HepG2 (cell line): ENCODE measurements at regions not wholly inside any gene's neighbourhood (a gene's known extent, or its start where the extent isn't known, plus 50 kb on each side); places are given as distances from the start of the nearest gene placed in this dataset.

Experiments
- ATAC-seq: fragments of 200-7000 bp; cut with Tn5 transposase; 3 replicates; pipeline ENCODE4 v1.9.1; 2020; ENCODE audit warnings: mild to moderate bottlenecking, moderate library complexity
- BruUV-seq: library from RNA; stranded (reverse); fragments of 400-500 nt; replicated peaks from 2 replicates; lab custom pipeline; 2021; lab: Mats Ljungman, UMichigan
- CTCF ChIA-PET: fragments of 300-600 bp; formaldehyde crosslinking; extraction: SDS; loops from one replicate; lab custom pipeline; 2021; ENCODE audit warnings: low total read pairs, inconsistent platforms, low intra/inter-chr PET ratio; lab: Yijun Ruan, JAX
- POLR2A ChIA-PET: fragments of 350-600 bp; sonication (Branson Sonifier 250); formaldehyde crosslinking; loops from one replicate; lab custom pipeline; 2020; ENCODE audit warnings: antibody characterized with exemption, inconsistent platforms; lab: Yijun Ruan, JAX
- DNase-seq: peaks from one replicate; pipeline ENCODE4 v3.0.0-alpha.2; 2015; ENCODE audit warnings: low spot score
- FAIRE-seq: peaks from 3 replicates; lab custom pipeline; 2011; peaks lifted over from hg19 to GRCh38; lab: Jason Lieb, UNC
- H2AFZ ChIP-seq: one replicate; pipeline ENCODE4 v1.6.1; 2011; ENCODE audit warnings: low read length, inconsistent platforms
- H3K27ac ChIP-seq: fragments of 300-600 bp; 3 replicates; pipeline ENCODE4 v1.8.0; 2011; ENCODE audit warnings: mixed run types, mild to moderate bottlenecking, mixed read lengths, low read length, inconsistent platforms; ENCODE audit not compliant: insufficient read depth; ENCODE audit errors: extremely low read length
- H3K27me3 ChIP-seq, 2 experiments: fragments of 200-600 bp in 1 of 2; 2 replicates in 1 of 2; 3 replicates in 1 of 2; pipeline versions ENCODE4 v1.6.0 to v1.8.0; 2011; ENCODE audit warnings: low read length in 2 of 2, mild to moderate bottlenecking in 2 of 2, moderate library complexity in 2 of 2, inconsistent platforms in 1 of 2; ENCODE audit not compliant: insufficient read depth in 2 of 2, control insufficient read depth in 1 of 2
- H3K36me3 ChIP-seq, 2 experiments: fragments of 200-600 bp in 1 of 2; replicated peaks in 1 of 2; 2 replicates in 1 of 2; 3 replicates in 1 of 2; pipeline versions ENCODE4 v1.5.1 to v1.8.0; 2011; ENCODE audit warnings: low read length in 2 of 2, inconsistent platforms in 1 of 2; ENCODE audit not compliant: insufficient read depth in 2 of 2, control insufficient read depth in 1 of 2
- H3K4me1 ChIP-seq: 2 replicates; pipeline ENCODE4 v1.5.1; 2012; ENCODE audit warnings: low read length, inconsistent platforms; ENCODE audit not compliant: insufficient read depth
- H3K4me2 ChIP-seq: 2 replicates; pipeline ENCODE4 v1.6.0; 2011; ENCODE audit warnings: low read depth, low read length, inconsistent platforms
- H3K4me3 ChIP-seq, 3 experiments: fragments of 200-600 bp in 1 of 3; sonication (generic), shearing (Covaris generic) in 1 of 3; replicated peaks in 1 of 3; 2 replicates each; pipeline ENCODE4 v1.5.1; 2011 to 2016; ENCODE audit warnings: low read length in 3 of 3, inconsistent platforms in 2 of 3, low read depth in 2 of 3, mild to moderate bottlenecking in 2 of 3, control low read depth in 1 of 3, mixed read lengths in 1 of 3; ENCODE audit not compliant: insufficient read depth in 1 of 3
- H3K79me2 ChIP-seq: one replicate; pipeline ENCODE4 v1.6.1; 2011; ENCODE audit warnings: low read length, inconsistent platforms; ENCODE audit not compliant: insufficient read depth
- H3K9ac ChIP-seq: 2 replicates; pipeline ENCODE4 v1.6.0; 2011; ENCODE audit warnings: mild to moderate bottlenecking, low read depth, low read length, inconsistent platforms; ENCODE audit not compliant: insufficient read depth
- H3K9me3 ChIP-seq: 2 replicates; pipeline ENCODE4 v1.5.1; 2012; ENCODE audit warnings: mild to moderate bottlenecking, low read length
- H4K20me1 ChIP-seq: 2 replicates; pipeline ENCODE4 v1.6.0; 2011; ENCODE audit warnings: inconsistent platforms, mild to moderate bottlenecking, low read length, moderate library complexity; ENCODE audit not compliant: insufficient read depth
- BCLAF1 ChIP-seq: fragments of 450-650 bp; IDR thresholded peaks from 2 replicates; pipeline ENCODE4 v1.6.1; 2017; ENCODE audit warnings: mild to moderate bottlenecking
- KLF6 ChIP-seq: IDR thresholded peaks from 2 replicates; pipeline ENCODE4 v1.8.0; 2016; ENCODE audit warnings: missing biosample characterization, missing genetic modification reagents
- MAFK ChIP-seq, 2 experiments: IDR thresholded peaks in 1 of 2; conservative IDR thresholded peaks in 1 of 2; 2 replicates each; pipeline ENCODE4 v1.6.1; 2011; ENCODE audit warnings: improper control_type of control experiment in 2 of 2, low read length in 2 of 2
- NFE2L2 ChIP-seq: fragments of 150-350 bp; IDR thresholded peaks from 2 replicates; pipeline ENCODE4 v1.6.1; 2014; ENCODE audit warnings: low read length
- SP5 ChIP-seq: IDR thresholded peaks from 2 replicates; pipeline ENCODE4 v1.6.1; 2016; ENCODE audit warnings: low read depth, borderline replicate concordance
- SUZ12 ChIP-seq: fragments of 150-350 bp; IDR thresholded peaks from 2 replicates; pipeline ENCODE4 v1.6.1; 2014; ENCODE audit warnings: low read depth, low read length
- THYN1 ChIP-seq: sonication (generic); formaldehyde crosslinking; IDR thresholded peaks from 2 replicates; pipeline ENCODE4 v1.8.1; 2023; ENCODE audit warnings: low read depth, mild to moderate bottlenecking, moderate library complexity, missing genetic modification reagents, borderline replicate concordance
- ZC3H13 ChIP-seq: sonication (generic); formaldehyde crosslinking; IDR thresholded peaks from 2 replicates; pipeline ENCODE4 v1.8.1; 2023; ENCODE audit warnings: mild to moderate bottlenecking, missing genetic modification reagents, moderate library complexity
- ZMYM3 ChIP-seq: sonication (generic); formaldehyde crosslinking; IDR thresholded peaks from 2 replicates; pipeline ENCODE4 v1.5.1; 2020; ENCODE audit warnings: mild to moderate bottlenecking, missing genetic modification reagents
- ZNF20 ChIP-seq: sonication (generic); formaldehyde crosslinking; IDR thresholded peaks from 2 replicates; pipeline ENCODE4 v1.4.0; 2020; ENCODE audit warnings: mild to moderate bottlenecking, moderate library complexity, missing genetic modification reagents
- ZNF672 ChIP-seq: sonication (generic); formaldehyde crosslinking; IDR thresholded peaks from 2 replicates; pipeline ENCODE4 v1.8.1; 2022; ENCODE audit warnings: missing genetic modification reagents
- ZNF766 ChIP-seq: sonication (generic); formaldehyde crosslinking; IDR thresholded peaks from 2 replicates; pipeline ENCODE4 v1.5.0; 2020; ENCODE audit warnings: missing genetic modification reagents, borderline replicate concordance
- ZNF883 ChIP-seq: sonication (generic); formaldehyde crosslinking; IDR thresholded peaks from 2 replicates; pipeline ENCODE4 v1.5.1; 2020; ENCODE audit warnings: mild to moderate bottlenecking, missing genetic modification reagents; ENCODE audit errors: not compliant biosample characterization
- WGBS: methylation state at CpG from one replicate; pipeline ENCODE4 v1.1.6; 2017; ENCODE audit warnings: low lambda C conversion rate; 5-methylcytosine and 5-hydroxymethylcytosine counted together
- in situ Hi-C: cut with HindIII; loops from 2 replicates; pipeline ENCODE4 v1.10.0; 2017; ENCODE audit warnings: low pct_unique_long_range_greater_than_20kb; ENCODE audit not compliant: extremely low pct_ligation_motif_present
- intact Hi-C: fragments of 100-400 bp; cut with micrococcal nuclease; formaldehyde crosslinking; loops from one replicate; pipeline ENCODE4 v1.10.0; 2022; ENCODE audit not compliant: unreplicated experiment
- TF ChIP-seq, protein P1 (sequence below): sonication (generic); formaldehyde crosslinking; IDR thresholded peaks from 2 replicates; pipeline ENCODE4 v1.8.0; 2022; ENCODE audit warnings: mild to moderate bottlenecking, missing genetic modification reagents; ENCODE audit not compliant: insufficient replicate concordance

GRCh38 chr10:47060356-47060755 is 149.1 kb downstream of the PTPN20 start:
- Histone ChIP-seq H3K27ac (no peak overlapping the region), H3K4me2 (no peak overlapping the region), H3K4me1 (no peaks in the 10 kb centered on the region), H3K9ac (no peak overlapping the region), H3K79me2 (no peaks in the 10 kb centered on the region), H4K20me1 (no peaks in the 10 kb centered on the region), H2AFZ (no peak overlapping the region), H3K27me3 (peaks cover 4 to 38% of the 10 kb centered on the region in 2 experiments; a peak in 4 of 5 replicates), H3K9me3 (no peaks in the 10 kb centered on the region), H3K36me3 (no peaks in the 10 kb centered on the region), H3K4me3 (no peak overlapping the region)
- CTCF ChIA-PET, result no interaction called here
- intact Hi-C loops (no loop called here), in situ Hi-C loops (no loop called here)
- POLR2A ChIA-PET, result no interaction called here
- TF ChIP-seq SUZ12 (no peak), KLF6 (CRISPR knock-in tag) (no peak), NFE2L2 (no peak), MAFK (conservative IDR thresholded peaks at IDR 0.05 in 1 of 2, IDR thresholded peaks at IDR 0.05 in 1 of 2; ENCODE audit: low read length in 2 of 2) (no peak), ZNF883 (CRISPR knock-in tag) (no peak), BCLAF1 (no peak)
- BruUV-seq, result no TSS peak
- FAIRE-seq (no peak), DNase-seq (no peak), ATAC-seq (no peak)
- 11% methylated on average over 3 of the region's 5 CpGs for WGBS

- H3K4me2 ChIP-seq, result no peak overlapping the region
- H3K9me3 ChIP-seq, result no peaks in the 10 kb centered on the region
- in situ Hi-C loops, result no loop called here
- no peaks in the 10 kb centered on the region for H3K4me1 ChIP-seq
- H2AFZ ChIP-seq, result no peak overlapping the region
- H4K20me1 ChIP-seq, result no peaks in the 10 kb centered on the region
- no peak overlapping the region for H3K9ac ChIP-seq
- no peaks in the 10 kb centered on the region for H3K79me2 ChIP-seq
- H3K4me3 ChIP-seq, result no peak overlapping the region
- H3K27me3 ChIP-seq, result peaks cover 4 to 33% of the 10 kb centered on the region in 2 experiments; a peak in 4 of 5 replicates
- 3% methylated on average over 7 of the region's 8 CpGs for WGBS
- no peak for ATAC-seq
- POLR2A ChIA-PET, result no interaction called here
- FAIRE-seq, result no peak
- intact Hi-C loops, result no loop called here
- H3K36me3 ChIP-seq, result no peaks in the 10 kb centered on the region
- BruUV-seq, result no TSS peak
- H3K27ac ChIP-seq, result no peak overlapping the region
- DNase-seq, result no peak
- CTCF ChIA-PET, result no interaction called here
- TF ChIP-seq ZNF20 (no peak), SP5 (CRISPR knock-in tag) (no peak), ZNF766 (CRISPR knock-in tag) (no peak), THYN1 (no peak), ZMYM3 (CRISPR knock-in tag) (no peak), ZC3H13 (CRISPR knock-in tag) (no peak), ZNF672 (CRISPR knock-in tag) (no peak)
- TF ChIP-seq, protein P1, sequence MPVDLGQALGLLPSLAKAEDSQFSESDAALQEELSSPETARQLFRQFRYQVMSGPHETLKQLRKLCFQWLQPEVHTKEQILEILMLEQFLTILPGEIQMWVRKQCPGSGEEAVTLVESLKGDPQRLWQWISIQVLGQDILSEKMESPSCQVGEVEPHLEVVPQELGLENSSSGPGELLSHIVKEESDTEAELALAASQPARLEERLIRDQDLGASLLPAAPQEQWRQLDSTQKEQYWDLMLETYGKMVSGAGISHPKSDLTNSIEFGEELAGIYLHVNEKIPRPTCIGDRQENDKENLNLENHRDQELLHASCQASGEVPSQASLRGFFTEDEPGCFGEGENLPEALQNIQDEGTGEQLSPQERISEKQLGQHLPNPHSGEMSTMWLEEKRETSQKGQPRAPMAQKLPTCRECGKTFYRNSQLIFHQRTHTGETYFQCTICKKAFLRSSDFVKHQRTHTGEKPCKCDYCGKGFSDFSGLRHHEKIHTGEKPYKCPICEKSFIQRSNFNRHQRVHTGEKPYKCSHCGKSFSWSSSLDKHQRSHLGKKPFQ, result no peak
These were observed 149.8 kb downstream of the PTPN20 start for GRCh38 chr10:47060993-47061500.
